T-helper 1 cell treated with Interleukin-12 subunit alpha and Interleukin-12 subunit beta and Interleukin-4 antibody, amounts not matched to agents 30 μg/mL and 1 μg/mL, for 36 hours (primary cell): ENCODE measurements at regions not wholly inside any gene's neighbourhood (a gene's known extent, or its start where the extent isn't known, plus 50 kb on each side); places are given as distances from the start of the nearest gene placed in this dataset.

Source experiments
- H3K27ac Mint-ChIP-seq: one replicate; pipeline ENCODE4 v1.8.0; 2021; ENCODE audit warnings: mild to moderate bottlenecking, mixed read lengths
- H3K27me3 Mint-ChIP-seq: one replicate; pipeline ENCODE4 v1.8.0; 2021; ENCODE audit warnings: low read depth, mixed read lengths
- H3K36me3 Mint-ChIP-seq: one replicate; pipeline ENCODE4 v1.8.0; 2021; ENCODE audit warnings: low read depth, mixed read lengths
- H3K4me1 Mint-ChIP-seq: one replicate; pipeline ENCODE4 v1.8.0; 2021; ENCODE audit warnings: low read depth, mixed read lengths
- H3K4me3 Mint-ChIP-seq: one replicate; pipeline ENCODE4 v1.8.0; 2021; ENCODE audit warnings: mild to moderate bottlenecking, moderate library complexity, mixed read lengths
- H3K9me3 Mint-ChIP-seq: one replicate; pipeline ENCODE4 v1.8.0; 2021; ENCODE audit warnings: mixed read lengths

- H3K9me3 Mint-ChIP-seq = peaks cover 22% of the 10 kb centered on the region
- no peaks in the 10 kb centered on the region for H3K36me3 Mint-ChIP-seq
- H3K4me1 Mint-ChIP-seq = no peaks in the 10 kb centered on the region
- H3K27ac Mint-ChIP-seq = no peak overlapping the region
- no peaks in the 10 kb centered on the region for H3K27me3 Mint-ChIP-seq
- no peak overlapping the region for H3K4me3 Mint-ChIP-seq
These were observed 389.8 kb upstream of the AZI2 start for GRCh38 chr3:28738425-28738824.

DNA sequence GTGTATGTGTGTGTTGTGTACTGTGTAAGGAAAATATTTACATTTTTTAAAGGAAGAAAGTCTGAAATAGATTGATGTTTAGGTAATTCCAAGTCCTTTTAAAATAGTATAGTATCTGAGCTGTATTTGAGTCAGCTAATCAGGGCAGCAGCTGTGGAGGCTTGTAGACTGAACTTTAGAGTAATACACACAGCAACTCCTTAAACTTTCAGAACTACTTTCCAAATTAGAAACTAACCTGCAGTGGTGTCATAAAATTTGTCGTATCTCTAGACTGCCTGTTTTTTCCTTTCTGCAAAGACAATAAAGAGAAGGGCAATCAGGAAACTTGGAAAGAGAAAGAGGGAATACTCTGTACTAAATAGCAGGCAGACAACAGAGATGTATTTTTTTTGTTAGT lies 391.0 kb upstream of the AZI2 start:
- Mint-ChIP-seq H3K9me3 (peaks cover 10% of the 10 kb centered on the region), H3K27me3 (no peaks in the 10 kb centered on the region), H3K4me3 (no peak overlapping the region), H3K36me3 (no peaks in the 10 kb centered on the region), H3K27ac (no peak overlapping the region), H3K4me1 (no peaks in the 10 kb centered on the region)

- no peak overlapping the region for H3K4me3 Mint-ChIP-seq
- H3K27me3 Mint-ChIP-seq = no peaks in the 10 kb centered on the region
- H3K36me3 Mint-ChIP-seq = no peaks in the 10 kb centered on the region
- H3K4me1 Mint-ChIP-seq = no peaks in the 10 kb centered on the region
- no peak overlapping the region for H3K27ac Mint-ChIP-seq
- H3K9me3 Mint-ChIP-seq = no peaks in the 10 kb centered on the region
These were observed 394.6 kb upstream of the AZI2 start for GRCh38 chr3:28743271-28743670.

DNA sequence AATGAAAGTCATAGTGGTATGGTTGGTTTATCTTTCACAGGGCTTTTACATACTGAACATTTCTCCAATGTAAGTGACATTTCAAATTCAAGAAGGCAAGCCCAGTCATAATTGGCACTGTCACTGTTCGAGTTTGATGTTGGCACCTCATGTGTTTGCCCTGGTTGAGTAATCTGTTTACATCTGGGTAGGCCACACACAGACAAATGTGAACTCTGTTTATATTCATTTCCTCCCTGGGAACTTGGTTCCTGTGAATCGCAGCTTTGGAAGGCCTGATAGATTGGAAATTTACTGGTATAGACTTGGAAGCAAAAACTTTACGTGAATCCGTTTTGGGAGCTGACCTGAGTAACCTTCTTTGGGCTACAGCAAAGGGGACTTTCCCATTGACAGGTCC lies 395.2 kb upstream of the AZI2 start:
- H3K4me1 Mint-ChIP-seq = no peaks in the 10 kb centered on the region
- H3K27me3 Mint-ChIP-seq = no peaks in the 10 kb centered on the region
- H3K9me3 Mint-ChIP-seq = no peaks in the 10 kb centered on the region
- H3K4me3 Mint-ChIP-seq = no peak overlapping the region
- no peak overlapping the region for H3K27ac Mint-ChIP-seq
- H3K36me3 Mint-ChIP-seq = no peaks in the 10 kb centered on the region

GRCh38 chr3:28745436-28745835 lies 396.8 kb upstream of the AZI2 start:
- H3K9me3 Mint-ChIP-seq = peaks cover 8% of the 10 kb centered on the region
- H3K4me3 Mint-ChIP-seq = no peak overlapping the region
- H3K27ac Mint-ChIP-seq = no peak overlapping the region
- H3K27me3 Mint-ChIP-seq = no peaks in the 10 kb centered on the region
- H3K4me1 Mint-ChIP-seq = no peaks in the 10 kb centered on the region
- H3K36me3 Mint-ChIP-seq = no peaks in the 10 kb centered on the region

DNA sequence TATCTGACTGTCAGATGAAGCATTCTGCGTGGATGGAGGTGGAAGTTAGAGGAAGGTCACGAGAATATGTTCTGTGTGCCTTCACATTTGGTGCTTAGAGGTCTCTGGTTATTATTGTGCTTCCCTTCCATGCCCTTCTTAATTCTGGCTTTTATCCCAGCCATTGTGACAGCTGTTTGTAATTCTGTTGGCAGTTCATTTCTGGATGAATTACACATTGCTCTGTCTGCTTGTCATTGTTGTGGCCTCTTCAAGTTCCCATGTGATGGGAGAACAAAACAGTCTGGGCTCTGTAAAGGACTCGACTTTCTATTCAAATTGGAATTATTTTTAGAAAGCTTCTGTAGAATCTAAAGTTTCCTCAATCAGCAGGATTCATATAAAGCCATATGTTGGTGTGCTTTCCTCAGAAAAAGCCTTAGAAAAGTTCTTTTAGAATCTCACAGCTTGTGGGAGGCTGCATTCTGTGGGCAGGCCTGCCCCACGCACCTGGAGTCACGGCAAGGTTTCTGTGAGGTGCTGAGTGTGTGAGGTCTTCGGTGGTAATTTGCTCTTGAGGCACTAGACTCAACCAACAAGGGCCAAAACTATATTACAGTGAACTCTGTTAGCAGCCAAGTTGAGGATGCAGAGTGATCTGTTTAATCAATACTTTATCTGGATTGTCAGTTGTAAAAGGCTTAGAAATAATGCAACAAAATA lies 397.4 kb upstream of the AZI2 start:
- Mint-ChIP-seq H3K9me3 (peaks cover 15% of the 10 kb centered on the region), H3K4me1 (no peaks in the 10 kb centered on the region), H3K27me3 (no peaks in the 10 kb centered on the region), H3K4me3 (no peak overlapping the region), H3K27ac (no peak overlapping the region), H3K36me3 (no peaks in the 10 kb centered on the region)

GRCh38 chr3:28746990-28747389 lies 398.4 kb upstream of the AZI2 start:
- Mint-ChIP-seq H3K9me3 (peaks cover 16% of the 10 kb centered on the region), H3K27ac (no peak overlapping the region), H3K4me1 (no peaks in the 10 kb centered on the region), H3K36me3 (no peaks in the 10 kb centered on the region), H3K27me3 (no peaks in the 10 kb centered on the region), H3K4me3 (no peak overlapping the region)

GRCh38 chr3:28751864-28752263 lies 403.2 kb upstream of the AZI2 start:
- no peak overlapping the region for H3K4me3 Mint-ChIP-seq
- H3K36me3 Mint-ChIP-seq = no peaks in the 10 kb centered on the region
- H3K27me3 Mint-ChIP-seq = no peaks in the 10 kb centered on the region
- H3K4me1 Mint-ChIP-seq = no peaks in the 10 kb centered on the region
- H3K27ac Mint-ChIP-seq = no peak overlapping the region
- H3K9me3 Mint-ChIP-seq = peaks cover 20% of the 10 kb centered on the region

GRCh38 chr3:28752290-28752689 lies 403.7 kb upstream of the AZI2 start:
- no peaks in the 10 kb centered on the region for H3K36me3 Mint-ChIP-seq
- H3K9me3 Mint-ChIP-seq = peaks cover 20% of the 10 kb centered on the region

DNA sequence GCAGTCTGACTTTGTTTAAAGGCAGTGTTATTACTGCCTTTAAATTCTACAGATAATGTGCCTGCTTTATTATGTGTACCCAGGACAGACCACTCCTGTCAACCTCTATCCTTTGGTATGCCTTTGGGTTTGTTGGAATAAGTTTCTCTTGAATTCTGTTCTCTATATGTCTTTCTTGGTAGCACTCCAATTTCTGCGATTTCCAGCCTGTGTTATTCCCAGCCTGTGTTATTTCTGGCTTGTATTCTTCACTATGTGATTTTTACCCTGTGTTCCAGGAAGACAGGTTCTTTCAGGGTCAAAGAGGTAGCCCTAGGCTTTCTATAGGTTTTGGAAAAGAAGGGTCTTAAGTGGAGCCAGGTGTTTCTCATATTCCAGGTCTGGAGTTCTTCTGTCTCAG lies 407.4 kb upstream of the AZI2 start:
- H3K36me3 Mint-ChIP-seq = no peaks in the 10 kb centered on the region
- H3K4me1 Mint-ChIP-seq = no peaks in the 10 kb centered on the region
- H3K27ac Mint-ChIP-seq = no peak overlapping the region
- H3K9me3 Mint-ChIP-seq = peaks cover 11% of the 10 kb centered on the region
- no peaks in the 10 kb centered on the region for H3K27me3 Mint-ChIP-seq
- H3K4me3 Mint-ChIP-seq = no peak overlapping the region

More at GRCh38 chr3:28752290-28752689, 403.7 kb upstream of the AZI2 start:
- no peak overlapping the region for H3K27ac Mint-ChIP-seq
- no peak overlapping the region for H3K4me3 Mint-ChIP-seq
- H3K27me3 Mint-ChIP-seq = no peaks in the 10 kb centered on the region
- H3K4me1 Mint-ChIP-seq = no peaks in the 10 kb centered on the region

DNA sequence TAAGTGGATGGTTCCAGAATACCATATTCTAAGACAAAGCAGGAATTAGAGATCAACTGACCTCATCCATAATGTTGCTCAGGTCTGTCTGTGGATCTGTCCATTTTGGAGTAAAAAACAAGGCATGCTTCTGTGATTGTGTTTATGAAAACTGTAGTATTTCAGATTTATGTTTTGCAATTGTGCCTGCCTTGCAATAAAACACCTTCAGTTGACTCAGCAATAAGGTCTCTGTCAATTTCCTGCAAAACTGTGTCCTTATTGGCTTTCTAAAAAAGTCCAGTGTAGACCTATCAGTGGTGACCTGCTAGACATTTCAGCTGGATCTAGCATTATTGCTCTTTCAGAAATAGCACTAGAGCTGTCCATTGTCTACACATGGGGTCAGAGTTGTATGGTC lies 409.5 kb upstream of the AZI2 start:
- H3K36me3 Mint-ChIP-seq = no peaks in the 10 kb centered on the region
- no peaks in the 10 kb centered on the region for H3K4me1 Mint-ChIP-seq
- H3K4me3 Mint-ChIP-seq = no peak overlapping the region
- no peak overlapping the region for H3K27ac Mint-ChIP-seq
- H3K27me3 Mint-ChIP-seq = no peaks in the 10 kb centered on the region
- peaks cover 8% of the 10 kb centered on the region for H3K9me3 Mint-ChIP-seq

GRCh38 chr3:28761375-28761774 lies 412.8 kb upstream of the AZI2 start:
- peaks cover 5% of the 10 kb centered on the region for H3K9me3 Mint-ChIP-seq
- no peak overlapping the region for H3K27ac Mint-ChIP-seq
- H3K36me3 Mint-ChIP-seq = no peaks in the 10 kb centered on the region
- H3K4me3 Mint-ChIP-seq = no peak overlapping the region
- H3K27me3 Mint-ChIP-seq = no peaks in the 10 kb centered on the region
- H3K4me1 Mint-ChIP-seq = no peaks in the 10 kb centered on the region

DNA sequence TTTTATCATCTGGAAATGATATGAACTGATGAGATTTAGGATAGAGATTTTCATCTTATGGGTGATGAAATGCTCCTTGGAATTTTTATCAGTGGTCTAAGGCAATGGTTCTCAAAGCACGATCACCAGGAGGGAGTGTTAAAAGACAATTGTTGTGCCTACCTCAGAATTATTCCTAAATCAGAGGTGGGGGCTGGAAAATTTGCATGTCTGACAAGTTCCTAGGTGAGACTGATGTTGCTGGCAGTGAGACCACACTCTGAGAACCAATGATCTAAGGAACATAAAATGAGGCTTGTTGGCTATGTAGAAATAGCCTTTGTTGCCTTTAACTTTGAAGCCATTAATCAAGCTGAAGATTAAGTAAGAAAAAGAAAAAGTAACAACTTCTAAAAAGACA lies 416.6 kb upstream of the AZI2 start:
- Mint-ChIP-seq H3K27me3 (no peaks in the 10 kb centered on the region), H3K36me3 (no peaks in the 10 kb centered on the region), H3K4me1 (no peaks in the 10 kb centered on the region), H3K4me3 (no peak overlapping the region), H3K9me3 (peaks cover 3% of the 10 kb centered on the region), H3K27ac (no peak overlapping the region)

DNA sequence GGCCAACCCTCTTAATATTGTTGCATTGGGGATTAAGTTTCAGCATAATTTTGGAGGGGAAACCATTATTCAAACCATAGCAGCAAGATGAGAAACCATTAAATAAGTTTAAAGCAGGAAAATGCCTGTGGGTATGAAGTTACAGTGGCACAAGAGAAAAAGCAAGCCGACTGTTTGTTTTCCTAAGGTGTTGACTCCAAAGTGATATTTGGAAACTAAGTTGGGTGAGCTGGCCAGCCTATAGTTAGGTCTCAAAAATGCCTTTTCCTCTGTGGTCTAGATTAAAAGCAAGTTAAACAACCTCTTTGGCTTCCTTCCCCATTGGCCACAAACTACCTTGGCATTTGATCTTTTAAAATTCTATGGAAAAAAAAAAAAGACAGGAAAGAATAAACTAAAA lies 419.8 kb upstream of the AZI2 start:
- no peaks in the 10 kb centered on the region for H3K4me1 Mint-ChIP-seq
- no peak overlapping the region for H3K4me3 Mint-ChIP-seq
- peaks cover 11% of the 10 kb centered on the region for H3K9me3 Mint-ChIP-seq
- H3K27ac Mint-ChIP-seq = no peak overlapping the region
- no peaks in the 10 kb centered on the region for H3K27me3 Mint-ChIP-seq
- H3K36me3 Mint-ChIP-seq = no peaks in the 10 kb centered on the region

GRCh38 chr3:28777806-28778475 lies 429.3 kb upstream of the AZI2 start:
- H3K4me3 Mint-ChIP-seq = no peak overlapping the region
- H3K9me3 Mint-ChIP-seq = peaks cover 4% of the 10 kb centered on the region
- H3K27ac Mint-ChIP-seq = no peak overlapping the region
- H3K36me3 Mint-ChIP-seq = no peaks in the 10 kb centered on the region
- no peaks in the 10 kb centered on the region for H3K27me3 Mint-ChIP-seq
- H3K4me1 Mint-ChIP-seq = no peaks in the 10 kb centered on the region
